ENCODE measurements at regions not wholly inside any gene's neighbourhood (a gene's known extent, or its start where the extent isn't known, plus 50 kb on each side); places are given as distances from the start of the nearest gene placed in this dataset.

- TF ChIP-seq CTCF (IDR thresholded peaks at IDR 0.05) (no peak), ZFX (IDR thresholded peaks at IDR 0.05; ENCODE audit: borderline replicate concordance) (no peak)
Observed at GRCh38 chr2:76275788-76276187, 565.1 kb upstream of the GCFC2 start.
